PFSK-1 (cell line): ENCODE measurements at regions not wholly inside any gene's neighbourhood (a gene's known extent, or its start where the extent isn't known, plus 50 kb on each side); places are given as distances from the start of the nearest gene placed in this dataset.

Experiments
- FOXP2 ChIP-seq: optimal IDR thresholded peaks from 2 replicates; pipeline ENCODE3; 2011; ENCODE audit warnings: borderline replicate concordance, control low read depth, inconsistent platforms; ENCODE audit not compliant: insufficient read depth; ENCODE audit errors: extremely low read length, extremely low read depth
- POLR2AphosphoS5 ChIP-seq: IDR thresholded peaks from 2 replicates; pipeline ENCODE4 v1.6.1; 2012; ENCODE audit warnings: low read depth, mild to moderate bottlenecking, control low read depth, low read length, moderate library complexity
- REST ChIP-seq, 2 experiments: IDR thresholded peaks; 2 replicates each; pipeline versions ENCODE4 v1.6.1 to v1.8.0; 2011 to 2012; ENCODE audit warnings: low read depth in 2 of 2, low read length in 2 of 2, control low read depth in 1 of 2, inconsistent platforms in 1 of 2, mild to moderate bottlenecking in 1 of 2, moderate library complexity in 1 of 2; ENCODE audit not compliant: insufficient read depth in 1 of 2
- TAF1 ChIP-seq: IDR thresholded peaks from 2 replicates; pipeline ENCODE4 v1.6.1; 2012; ENCODE audit warnings: low read length, control low read depth, borderline replicate concordance; ENCODE audit not compliant: insufficient read depth

GRCh38 chr12:105587237-105587636, 256.7 kb downstream of the C12orf75 start:
- TF ChIP-seq TAF1 (no peak), REST (IDR thresholded peaks at IDR 0.05; ENCODE audit: insufficient read depth in 1 of 2, low read depth in 2 of 2, low read length in 2 of 2) (no peak), POLR2AphosphoS5 (no peak), FOXP2 (no peak)
